MM.1S (cell line): ENCODE measurements at regions not wholly inside any gene's neighbourhood (a gene's known extent, or its start where the extent isn't known, plus 50 kb on each side); places are given as distances from the start of the nearest gene placed in this dataset.

Experiments used
- DNase-seq: peaks from one replicate; pipeline ENCODE4 v3.0.0-alpha.2; 2015
- H2AFZ ChIP-seq: fragments of 300-600 bp; sonication (generic); 2 replicates; pipeline ENCODE4 v1.6.0; 2016; ENCODE audit warnings: antibody characterized with exemption, low read length
- H3F3A ChIP-seq: fragments of 300-600 bp; sonication (generic); 2 replicates; pipeline ENCODE4 v1.6.1; 2016; ENCODE audit warnings: mild to moderate bottlenecking, antibody characterized with exemption, low read length, moderate library complexity, mixed read lengths; ENCODE audit not compliant: insufficient read depth
- H3K27ac ChIP-seq: fragments of 300-600 bp; sonication (generic); 2 replicates; pipeline ENCODE4 v1.5.1; 2016; ENCODE audit warnings: mild to moderate bottlenecking, low read length
- H3K27me3 ChIP-seq: fragments of 300-600 bp; sonication (generic); replicated peaks from 2 replicates; pipeline ENCODE4 v1.6.0; 2016; ENCODE audit warnings: low read length; ENCODE audit not compliant: insufficient read depth
- H3K36me3 ChIP-seq: fragments of 300-600 bp; sonication (generic); replicated peaks from 2 replicates; pipeline ENCODE4 v1.6.1; 2016; ENCODE audit warnings: mild to moderate bottlenecking, low read length, mixed read lengths; ENCODE audit not compliant: insufficient read depth
- H3K4me1 ChIP-seq: fragments of 300-600 bp; sonication (generic); 2 replicates; pipeline ENCODE4 v1.6.1; 2016; ENCODE audit warnings: low read length, mixed read lengths
- H3K4me2 ChIP-seq: fragments of 300-600 bp; sonication (generic); 2 replicates; pipeline ENCODE4 v1.6.0; 2016; ENCODE audit warnings: low read depth, low read length
- H3K4me3 ChIP-seq: fragments of 300-600 bp; sonication (generic); 2 replicates; pipeline ENCODE4 v1.5.1; 2016; ENCODE audit warnings: low read length, mixed read lengths
- H3K79me2 ChIP-seq: fragments of 300-600 bp; sonication (generic); 2 replicates; pipeline ENCODE4 v1.6.1; 2016; ENCODE audit warnings: mixed run types, low read length, mixed read lengths
- H3K9ac ChIP-seq: fragments of 300-600 bp; sonication (generic); 2 replicates; pipeline ENCODE4 v1.6.1; 2016; ENCODE audit warnings: low read length, mixed read lengths
- H3K9me2 ChIP-seq: fragments of 300-600 bp; sonication (generic); replicated peaks from 2 replicates; pipeline ENCODE4 v1.6.1; 2016; ENCODE audit warnings: mild to moderate bottlenecking, low read length, mixed read lengths; ENCODE audit not compliant: insufficient read depth
- H3K9me3 ChIP-seq: fragments of 300-600 bp; sonication (generic); replicated peaks from 2 replicates; pipeline ENCODE4 v1.6.1; 2016; ENCODE audit warnings: mild to moderate bottlenecking, low read length, mixed read lengths; ENCODE audit not compliant: insufficient read depth
- H4K20me1 ChIP-seq: fragments of 300-600 bp; sonication (generic); 2 replicates; pipeline ENCODE4 v1.6.1; 2016; ENCODE audit warnings: mild to moderate bottlenecking, low read length, moderate library complexity, mixed read lengths; ENCODE audit not compliant: insufficient read depth
- EZH2 ChIP-seq: fragments of 300-600 bp; sonication (generic); optimal IDR thresholded peaks from 2 replicates; pipeline ENCODE3; 2017; ENCODE audit warnings: low read depth, mild to moderate bottlenecking, antibody characterized with exemption, low read length, mixed read lengths
- EZH2phosphoT487 ChIP-seq: fragments of 300-600 bp; sonication (generic); IDR thresholded peaks from 2 replicates; pipeline ENCODE4 v1.6.1; 2018; ENCODE audit warnings: antibody characterized with exemption, low read length
- TF ChIP-seq, protein P1 (sequence below): fragments of 300-600 bp; sonication (generic); IDR thresholded peaks from 2 replicates; pipeline ENCODE4 v1.5.1; 2016; ENCODE audit warnings: antibody characterized with exemption, low read length, mixed read lengths

DNA sequence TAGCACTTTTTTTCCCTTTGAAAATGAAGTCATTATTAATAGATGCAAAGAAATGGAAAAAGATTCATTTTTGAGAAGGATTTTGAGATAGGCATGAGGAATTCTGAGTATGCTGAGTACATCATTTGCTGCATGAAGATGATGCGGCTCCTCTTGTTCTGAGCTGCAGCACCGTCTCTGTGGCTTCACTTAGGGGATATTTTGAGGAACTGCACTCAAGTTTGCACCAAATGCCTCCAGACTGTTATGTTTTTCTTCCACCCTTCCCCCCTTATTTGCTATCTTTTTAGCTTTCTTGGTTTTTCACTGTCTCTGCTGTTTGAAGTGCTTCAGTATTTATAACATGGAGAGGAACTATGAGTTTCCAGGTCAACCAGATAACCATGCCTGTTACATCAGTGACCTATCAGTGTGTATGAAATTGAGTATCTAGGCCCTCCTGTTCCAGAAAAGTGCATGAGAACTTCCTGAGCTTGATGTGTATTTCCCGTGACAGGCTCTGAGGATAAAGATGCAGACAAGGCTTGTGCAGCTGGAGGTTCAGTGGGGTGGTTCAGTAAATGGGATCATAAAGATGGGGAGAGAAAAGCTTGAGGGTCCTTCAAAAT lies 128.7 kb downstream of the PDCD6IP start:
- Histone ChIP-seq H3K36me3 (no peaks in the 10 kb centered on the region), H3K4me1 (no peaks in the 10 kb centered on the region), H2AFZ (no peak overlapping the region), H3K79me2 (no peaks in the 10 kb centered on the region), H3K9me2 (no peaks in the 10 kb centered on the region), H3K27me3 (no peaks in the 10 kb centered on the region), H3K4me3 (no peak overlapping the region), H3K9me3 (no peaks in the 10 kb centered on the region), H3K27ac (no peak overlapping the region), H4K20me1 (no peaks in the 10 kb centered on the region), H3K4me2 (no peak overlapping the region), H3F3A (no peaks in the 10 kb centered on the region), H3K9ac (no peak overlapping the region)
- TF ChIP-seq EZH2, result no peak
- no peak for DNase-seq

DNA sequence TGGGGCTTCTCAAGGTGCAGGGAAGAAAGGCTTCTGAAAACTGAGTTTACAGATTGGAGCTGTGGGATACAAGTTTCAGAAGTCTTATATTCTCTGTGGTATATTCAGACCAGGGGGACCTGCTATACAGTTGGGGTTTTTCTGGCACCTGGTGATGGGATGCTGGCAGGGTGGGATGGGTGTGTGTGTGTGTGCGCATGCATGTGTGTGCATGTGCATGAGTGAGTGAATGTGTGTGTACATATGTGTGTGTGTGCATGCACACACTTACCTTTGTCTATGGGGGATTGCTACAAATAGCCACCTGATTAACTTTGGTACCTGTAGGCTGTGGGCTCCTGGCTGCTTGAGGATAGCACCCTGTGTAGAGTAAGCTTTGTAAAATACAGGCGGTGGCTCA lies 131.4 kb downstream of the PDCD6IP start:
- Histone ChIP-seq H3K4me2 (no peak overlapping the region), H4K20me1 (no peaks in the 10 kb centered on the region), H3F3A (no peaks in the 10 kb centered on the region), H3K79me2 (no peaks in the 10 kb centered on the region), H3K9me2 (no peaks in the 10 kb centered on the region), H3K9ac (no peak overlapping the region), H3K4me1 (no peaks in the 10 kb centered on the region), H3K36me3 (no peaks in the 10 kb centered on the region), H3K27ac (no peak overlapping the region), H3K27me3 (no peaks in the 10 kb centered on the region), H3K4me3 (no peak overlapping the region), H3K9me3 (no peaks in the 10 kb centered on the region), H2AFZ (no peak overlapping the region)
- no peak for DNase-seq
- TF ChIP-seq EZH2 (no peak), EZH2phosphoT487 (no peak)
- TF ChIP-seq, protein P1, sequence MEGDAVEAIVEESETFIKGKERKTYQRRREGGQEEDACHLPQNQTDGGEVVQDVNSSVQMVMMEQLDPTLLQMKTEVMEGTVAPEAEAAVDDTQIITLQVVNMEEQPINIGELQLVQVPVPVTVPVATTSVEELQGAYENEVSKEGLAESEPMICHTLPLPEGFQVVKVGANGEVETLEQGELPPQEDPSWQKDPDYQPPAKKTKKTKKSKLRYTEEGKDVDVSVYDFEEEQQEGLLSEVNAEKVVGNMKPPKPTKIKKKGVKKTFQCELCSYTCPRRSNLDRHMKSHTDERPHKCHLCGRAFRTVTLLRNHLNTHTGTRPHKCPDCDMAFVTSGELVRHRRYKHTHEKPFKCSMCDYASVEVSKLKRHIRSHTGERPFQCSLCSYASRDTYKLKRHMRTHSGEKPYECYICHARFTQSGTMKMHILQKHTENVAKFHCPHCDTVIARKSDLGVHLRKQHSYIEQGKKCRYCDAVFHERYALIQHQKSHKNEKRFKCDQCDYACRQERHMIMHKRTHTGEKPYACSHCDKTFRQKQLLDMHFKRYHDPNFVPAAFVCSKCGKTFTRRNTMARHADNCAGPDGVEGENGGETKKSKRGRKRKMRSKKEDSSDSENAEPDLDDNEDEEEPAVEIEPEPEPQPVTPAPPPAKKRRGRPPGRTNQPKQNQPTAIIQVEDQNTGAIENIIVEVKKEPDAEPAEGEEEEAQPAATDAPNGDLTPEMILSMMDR, result no peak

DNA sequence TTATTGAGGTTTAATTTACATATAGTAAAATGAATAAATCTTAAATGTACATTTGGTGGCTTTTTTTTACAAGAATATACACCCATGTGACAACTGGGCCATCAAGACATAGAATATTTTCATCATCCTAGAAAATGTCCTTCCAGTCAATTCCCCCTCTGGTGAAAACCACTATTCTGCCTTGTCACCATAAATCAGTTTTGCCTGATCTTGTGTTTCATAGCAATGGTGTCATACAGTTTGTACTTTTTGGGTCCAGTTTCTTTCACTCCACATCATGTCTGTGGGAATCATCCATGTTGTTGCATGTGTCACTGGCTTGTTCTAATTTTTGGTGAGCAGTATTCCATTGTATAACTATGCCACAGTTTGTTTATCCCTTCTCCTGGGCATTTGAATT lies 133.1 kb downstream of the PDCD6IP start:
- Histone ChIP-seq H3K9me3 (no peaks in the 10 kb centered on the region), H4K20me1 (no peaks in the 10 kb centered on the region), H3F3A (no peaks in the 10 kb centered on the region), H3K4me3 (no peak overlapping the region), H3K9me2 (no peaks in the 10 kb centered on the region), H2AFZ (no peak overlapping the region), H3K27me3 (no peaks in the 10 kb centered on the region), H3K27ac (no peak overlapping the region), H3K36me3 (no peaks in the 10 kb centered on the region), H3K79me2 (no peaks in the 10 kb centered on the region), H3K4me1 (no peaks in the 10 kb centered on the region), H3K4me2 (no peak overlapping the region), H3K9ac (no peak overlapping the region)
- no peak for DNase-seq
- TF ChIP-seq EZH2 (no peak), EZH2phosphoT487 (no peak)
- TF ChIP-seq, protein P1, result no peak

DNA sequence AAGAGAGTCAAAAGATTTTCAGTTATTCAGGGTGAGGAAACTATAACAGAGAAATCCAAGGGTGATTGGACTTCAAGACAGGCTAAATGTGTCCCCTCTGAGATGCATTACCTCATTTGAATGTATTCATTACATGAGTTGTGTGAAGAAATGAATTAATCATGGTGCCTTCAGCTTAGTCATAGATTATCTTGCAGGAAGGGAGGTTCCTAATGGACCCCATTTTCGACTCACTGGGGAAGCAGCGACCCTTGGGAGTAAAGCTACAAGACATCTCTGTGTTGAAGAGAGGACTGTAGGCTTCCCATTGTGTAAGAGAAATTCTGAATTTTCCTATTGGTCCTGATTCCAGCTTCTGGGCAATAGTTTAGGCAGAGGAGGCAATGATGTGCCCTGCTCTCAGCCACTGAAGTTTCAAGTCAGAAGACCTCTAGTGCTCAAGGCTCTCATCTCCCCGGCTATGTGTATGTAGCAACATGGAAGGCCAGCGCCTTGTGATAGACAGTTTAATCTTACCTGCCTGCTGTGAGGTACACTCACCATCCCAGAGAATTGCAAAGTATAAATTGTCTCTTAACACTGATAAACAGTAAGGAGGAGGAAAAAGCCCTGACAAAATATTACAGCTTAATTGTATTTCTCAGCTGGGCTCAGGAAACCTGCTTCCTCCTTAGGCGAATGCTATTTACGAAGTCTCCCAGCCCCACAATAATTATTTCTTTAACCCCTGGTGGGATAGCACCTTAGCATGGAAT lies 133.8 kb downstream of the PDCD6IP start:
- Histone ChIP-seq H3K27me3 (no peaks in the 10 kb centered on the region), H3K9me2 (no peaks in the 10 kb centered on the region), H3K4me3 (no peak overlapping the region), H3K36me3 (no peaks in the 10 kb centered on the region), H3K4me1 (no peaks in the 10 kb centered on the region), H4K20me1 (no peaks in the 10 kb centered on the region), H3K4me2 (no peak overlapping the region), H3K79me2 (no peaks in the 10 kb centered on the region), H3F3A (no peaks in the 10 kb centered on the region), H3K27ac (no peak overlapping the region), H3K9ac (no peak overlapping the region), H3K9me3 (no peaks in the 10 kb centered on the region), H2AFZ (no peak overlapping the region)
- TF ChIP-seq, protein P1, result no peak
- TF ChIP-seq EZH2 (no peak), EZH2phosphoT487 (no peak)
- no peak for DNase-seq
